HG03139 (cell line): ENCODE measurements at regions not wholly inside any gene's neighbourhood (a gene's known extent, or its start where the extent isn't known, plus 50 kb on each side); places are given as distances from the start of the nearest gene placed in this dataset.

Experiments
- ATAC-seq: cut with Tn5 transposase; IDR thresholded peaks from one replicate; pipeline ENCODE4 v1.9.1; 2021; ENCODE audit not compliant: unreplicated experiment

DNA sequence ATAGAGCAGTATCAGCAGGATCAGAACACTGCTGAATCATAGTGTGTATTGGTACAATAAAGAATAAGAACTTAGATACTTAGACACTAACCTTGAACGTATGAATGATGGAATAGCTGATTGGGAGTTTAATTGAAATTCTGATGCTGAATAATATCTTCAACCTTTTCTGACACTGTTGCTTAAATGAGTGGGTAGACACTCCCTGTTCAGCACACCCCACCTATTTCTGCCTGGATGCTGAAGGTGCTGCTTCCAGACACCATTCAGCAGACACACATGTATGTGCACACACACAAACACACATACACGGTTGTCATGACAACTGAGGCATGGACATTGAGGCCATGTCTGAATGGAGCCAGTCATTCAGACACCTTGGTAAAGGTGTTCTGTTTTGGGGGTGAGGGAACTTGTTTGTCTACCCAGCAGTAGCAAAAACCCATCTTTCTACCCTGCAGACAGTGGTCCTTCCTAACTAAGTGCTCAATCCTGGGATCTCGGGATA is 54.3 kb downstream of the TMEM215 start:
- ATAC-seq: no peak

DNA sequence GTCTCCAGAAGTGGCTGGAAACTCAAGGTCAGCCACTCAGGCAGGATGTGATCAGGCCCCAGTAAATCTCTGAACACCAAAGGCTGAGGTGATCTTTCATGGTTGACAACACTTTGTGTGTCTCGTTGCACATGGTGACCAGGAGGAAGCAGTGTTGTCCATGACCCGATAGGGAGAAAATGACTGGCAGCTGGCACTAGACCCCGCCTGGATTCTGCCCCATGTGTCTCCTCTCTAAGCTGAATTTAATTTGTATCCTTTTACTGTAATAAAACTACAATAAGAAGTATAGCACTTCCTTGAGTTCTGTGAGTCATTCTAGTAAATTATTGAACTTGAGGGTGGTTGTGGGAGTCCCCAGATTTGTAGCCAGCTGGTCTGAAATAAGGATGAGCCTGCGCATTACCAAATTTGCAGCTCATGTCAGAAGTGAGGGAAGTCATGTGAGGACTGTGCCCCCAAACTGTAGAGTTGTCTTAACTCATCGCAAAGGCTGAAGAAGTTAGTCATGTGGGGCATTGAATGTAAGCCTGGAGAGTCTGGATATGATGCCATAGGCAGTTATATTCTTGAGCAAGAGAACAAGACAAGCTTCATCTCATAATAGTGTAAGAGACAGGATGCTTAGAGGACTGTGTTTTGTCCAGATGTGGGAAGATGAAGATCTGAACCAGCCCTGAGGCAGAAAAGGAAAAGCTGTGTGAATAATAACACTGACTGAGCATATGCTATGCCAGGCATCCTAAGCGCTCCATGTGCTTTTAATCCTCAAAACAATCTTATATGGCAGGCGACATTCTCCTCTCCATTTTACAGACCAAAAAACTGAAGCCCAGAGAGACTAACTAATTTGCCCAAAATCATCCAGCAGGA is 55.9 kb downstream of the TMEM215 start:
- ATAC-seq: no peak

DNA sequence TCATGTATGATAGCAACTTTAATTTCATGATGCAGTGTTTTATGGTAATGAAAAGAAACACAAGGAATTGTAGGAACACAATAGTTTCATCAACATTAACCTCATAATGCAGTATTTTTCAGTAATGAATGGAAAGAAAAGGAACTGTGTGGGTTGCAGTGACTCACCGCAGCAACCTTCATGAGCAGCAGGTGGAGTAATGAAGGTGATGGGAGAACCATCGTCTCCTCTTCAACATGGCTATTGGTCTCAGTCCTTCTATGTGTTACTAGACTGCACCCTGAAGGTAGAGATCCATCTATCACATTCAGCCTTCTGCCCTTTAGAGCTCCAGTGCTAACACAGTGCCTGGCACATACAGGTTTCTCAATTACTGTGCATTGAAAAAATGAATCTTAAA is 58.0 kb downstream of the TMEM215 start:
- no peak for ATAC-seq

DNA sequence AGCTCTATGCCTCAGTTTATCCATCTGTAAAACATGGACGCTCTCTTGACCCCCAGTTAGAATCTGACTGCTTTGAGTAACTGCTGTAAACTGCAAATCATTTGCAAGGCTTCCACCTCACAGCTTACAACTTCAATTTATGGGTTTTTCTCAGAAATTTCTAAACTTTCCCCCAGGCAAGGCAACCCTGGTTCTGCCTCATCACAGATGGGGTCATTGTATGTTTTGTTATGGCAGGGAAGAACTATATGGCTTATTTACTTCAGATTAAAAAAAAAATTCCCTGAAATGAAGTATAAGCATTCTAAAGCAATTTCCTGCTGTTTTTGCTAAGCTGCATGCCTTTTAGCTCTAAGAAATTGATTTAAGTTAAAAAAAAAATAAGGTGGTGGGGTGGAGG is 60.0 kb downstream of the TMEM215 start:
- no peak for ATAC-seq

- no peak for ATAC-seq
Measured at GRCh38 chr9:32844259-32844658, 60.9 kb downstream of the TMEM215 start.

- ATAC-seq: no peak
Measured at GRCh38 chr9:32854271-32854670, 70.9 kb downstream of the TMEM215 start.

- no peak for ATAC-seq
Measured at GRCh38 chr9:32855752-32856151, 72.4 kb downstream of the TMEM215 start.

GRCh38 chr9:32863291-32863690 is 80.0 kb downstream of the TMEM215 start:
- no peak for ATAC-seq

DNA sequence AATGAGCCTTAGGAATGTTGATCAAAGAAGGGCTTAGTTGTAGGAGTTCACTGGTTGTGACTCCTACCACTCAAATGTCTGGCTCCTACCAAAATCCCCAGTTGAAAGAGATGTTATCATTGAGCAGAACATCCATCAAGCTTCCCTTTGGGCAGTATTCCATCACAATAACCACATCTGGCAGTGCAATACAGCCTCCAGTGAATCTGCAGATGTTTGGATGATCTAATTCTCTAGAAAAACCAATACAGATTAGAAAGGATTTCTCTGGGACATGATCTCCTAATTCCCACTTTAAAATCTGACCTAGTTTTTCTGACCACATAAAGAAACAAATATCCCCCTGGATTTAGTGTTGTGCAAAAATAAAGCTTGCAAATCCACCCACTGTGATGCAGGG is 81.6 kb downstream of the TMEM215 start:
- ATAC-seq: no peak

GRCh38 chr9:32866273-32866672 is 82.9 kb downstream of the TMEM215 start:
- ATAC-seq: no peak

- ATAC-seq: no peak
Measured at GRCh38 chr9:32867026-32867425, 83.7 kb downstream of the TMEM215 start.

GRCh38 chr9:32867601-32868204 is 84.4 kb downstream of the TMEM215 start:
- ATAC-seq: no peak

GRCh38 chr9:32869404-32869803 is 86.1 kb downstream of the TMEM215 start:
- ATAC-seq: no peak

DNA sequence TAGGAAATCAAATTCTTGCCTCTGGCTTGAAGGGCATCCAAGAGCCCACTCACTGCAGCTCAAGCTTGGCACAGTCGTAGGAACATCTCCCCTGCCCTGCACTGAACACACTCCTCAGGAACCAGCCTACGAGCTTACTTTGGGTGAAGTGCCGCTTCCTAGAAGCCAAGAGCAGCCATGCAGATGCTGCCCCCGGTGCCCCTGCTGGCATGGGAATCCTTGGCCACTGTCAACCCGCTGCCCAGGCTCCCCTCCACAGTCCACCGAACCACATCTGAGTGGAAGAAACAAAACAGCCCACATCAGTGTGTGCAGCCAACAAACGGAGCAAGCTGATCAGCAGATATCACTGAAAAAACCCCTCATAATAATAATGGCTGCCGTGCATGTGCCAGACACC is 89.8 kb downstream of the TMEM215 start:
- ATAC-seq: no peak

GRCh38 chr9:32873553-32873952 is 90.2 kb downstream of the TMEM215 start:
- no peak for ATAC-seq

- no peak for ATAC-seq
Measured at GRCh38 chr9:32875242-32875641, 91.9 kb downstream of the TMEM215 start.

DNA sequence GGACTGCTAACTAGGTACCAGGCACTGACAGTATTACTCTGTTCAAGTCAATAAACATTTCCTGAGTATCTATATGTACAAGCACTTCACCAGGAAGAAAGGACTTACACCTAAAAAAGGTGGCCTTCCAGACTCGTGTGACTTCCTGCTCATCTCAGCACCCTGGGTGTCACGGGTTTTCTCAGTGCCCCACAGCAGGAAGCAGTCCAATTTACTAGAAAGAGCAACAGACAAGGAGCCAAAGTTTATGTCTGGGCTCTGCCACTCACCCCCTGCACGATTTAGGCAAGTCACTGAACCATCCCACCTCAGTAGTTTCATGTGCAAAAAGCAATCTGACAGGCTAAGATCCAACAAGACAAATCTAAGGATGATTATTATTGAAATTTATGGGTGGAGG is 92.4 kb downstream of the TMEM215 start:
- ATAC-seq: no peak

DNA sequence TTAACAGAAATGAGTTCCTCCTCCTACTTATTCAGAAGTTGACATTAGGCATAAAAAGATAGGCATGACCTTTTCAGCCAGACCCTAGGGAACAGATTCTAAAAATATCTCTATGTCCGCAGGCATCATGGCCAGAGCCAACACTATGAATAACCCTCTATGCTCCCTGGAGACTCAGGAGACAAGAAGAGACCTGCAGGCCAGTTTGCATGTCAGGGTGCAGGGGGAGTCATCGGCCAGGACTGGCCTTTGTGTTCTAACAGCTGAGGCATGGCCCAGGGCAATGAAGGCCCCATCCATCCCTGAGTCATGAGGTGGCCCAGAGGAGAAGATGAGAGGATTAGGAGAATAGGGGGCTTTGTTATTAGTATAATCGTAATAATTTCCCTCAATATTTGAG is 93.8 kb downstream of the TMEM215 start:
- no peak for ATAC-seq

- ATAC-seq: no peak
Measured at GRCh38 chr9:32877639-32878217, 94.4 kb downstream of the TMEM215 start.

- no peak for ATAC-seq
Measured at GRCh38 chr9:32879335-32879734, 96.0 kb downstream of the TMEM215 start.

- no peak for ATAC-seq
Measured at GRCh38 chr9:32881948-32882347, 98.6 kb downstream of the TMEM215 start.

DNA sequence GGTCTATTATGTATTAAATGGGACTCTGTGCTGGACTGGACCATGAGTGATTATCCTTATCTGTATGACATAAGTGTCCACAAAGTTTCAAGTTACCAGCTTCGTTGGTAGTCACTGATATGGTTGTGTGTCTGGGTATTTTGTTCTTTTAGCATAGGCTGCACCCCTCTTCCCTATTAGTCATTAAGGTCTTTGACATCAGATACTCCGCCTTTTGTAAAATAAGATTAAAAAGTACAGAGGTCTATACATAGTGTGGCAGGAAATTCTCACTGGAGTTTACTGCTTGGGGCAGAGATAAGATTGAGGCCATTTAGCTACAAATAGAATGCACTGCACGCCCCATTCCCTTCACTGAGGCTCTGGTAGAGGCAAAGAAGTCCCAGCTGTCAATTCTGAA is 99.4 kb downstream of the TMEM215 start:
- no peak for ATAC-seq
